Heart right ventricle (tissue), 16 donors: ENCODE measurements at regions not wholly inside any gene's neighbourhood (a gene's known extent, or its start where the extent isn't known, plus 50 kb on each side); places are given as distances from the start of the nearest gene placed in this dataset.

Source experiments
- ATAC-seq, 8 donors: fragments of 200-7000 bp; cut with Tn5 transposase; one replicate each; pipeline ENCODE4 v1.9.1; 2020; ENCODE audit warnings: mild to moderate bottlenecking in 8 of 8, moderate library complexity in 8 of 8, moderate number of reproducible peaks in 1 of 8
- DNase-seq, 2 donors: peaks; one replicate each; pipeline ENCODE4 v3.0.0-alpha.2; 2020
- H3K27ac ChIP-seq, 10 donors: fragments of 200-600 bp; sonication (generic) in 2 of 10; one replicate each; pipeline versions ENCODE4 v1.5.0 to v1.8.0; 2020 to 2022; ENCODE audit warnings: mild to moderate bottlenecking in 3 of 10
- H3K27me3 ChIP-seq, 7 donors: fragments of 200-600 bp; one replicate each; pipeline ENCODE4 v1.8.0; 2021 to 2022; ENCODE audit warnings: mild to moderate bottlenecking in 2 of 7
- H3K36me3 ChIP-seq, 9 donors: fragments of 200-600 bp; sonication (generic) in 1 of 9; one replicate each; pipeline versions ENCODE4 v1.5.0 to v1.8.0; 2020 to 2022; ENCODE audit warnings: mild to moderate bottlenecking in 2 of 9
- H3K4me1 ChIP-seq, 9 donors: fragments of 200-600 bp; sonication (generic) in 1 of 9; one replicate each; pipeline versions ENCODE4 v1.5.0 to v1.8.0; 2020 to 2022; ENCODE audit warnings: mild to moderate bottlenecking in 4 of 9
- H3K4me3 ChIP-seq, 10 donors: fragments of 200-600 bp; sonication (generic) in 2 of 10; one replicate each; pipeline versions ENCODE4 v1.5.0 to v1.8.0; 2020 to 2022; ENCODE audit warnings: mild to moderate bottlenecking in 7 of 10, moderate library complexity in 2 of 10
- H3K9me3 ChIP-seq, 11 donors: fragments of 200-600 bp in 10 of 11; sonication (generic) in 2 of 11; one replicate each; pipeline versions ENCODE4 v1.5.0 to v1.8.0; 2013 to 2022; ENCODE audit warnings: mild to moderate bottlenecking in 2 of 11, control low read depth in 1 of 11, moderate library complexity in 1 of 11
- WGBS, 2 donors: extraction: QIAGEN DNeasy Blood & Tissue Kit; methylation state at CpG; one replicate each; pipeline ENCODE4 v1.1.7; 2013; ENCODE audit warnings: inconsistent platforms in 1 of 2; 5-methylcytosine and 5-hydroxymethylcytosine counted together
- intact Hi-C, 10 donors: fragments of 100-400 bp; cut with DNase I; formaldehyde crosslinking; loops; one replicate each; pipeline versions ENCODE4 v1.11.1 to v1.14.2; 2022
- TF ChIP-seq, protein P1 (sequence below), 9 donors: fragments of 200-600 bp; sonication (generic) in 2 of 9; IDR thresholded peaks; one replicate each; pipeline versions ENCODE4 v1.5.0 to v1.8.0; 2021 to 2022; ENCODE audit warnings: antibody characterized with exemption in 9 of 9, mild to moderate bottlenecking in 5 of 9, moderate library complexity in 1 of 9
- donor health status: Arrhythmogenic right ventricular cardiomyopathy.
- donor health status: ischemic (EF 13 %, LVEDD 7.1; RV severe dilation, severe dysfunction).
- donor health status: healthy with polysubstance abuse.
- donor health status: DM: no; HTN: yes; CAD: no.
- donor health status: DM: no; HTN: no; CAD: no.
- donor health status: ischemic (EF 25% LVEDD 6.9; RV normal size, moderate dysfunction).
- donor health status: ischemic (EF 25% LVEDD 5.7; RV mildly dilated, moderate dysfunction).
- donor health status: healthy.
- donor health status: DM: yes; HTN: yes; CAD: no.
- donor health status: Ischemic cardiomyopathy.
- donor health status: ischemic (EF 35%, LVEDD 5.7; RV mildly dilated, moderate dysfunction).
- donor health status: nonischemic (EF 11% LVEDD 7.7; RV severe dilation, severe dysfunction).
- donor health status: DM: yes; HTN: yes; CAD: no.
- donor health status: PGD.
- donor health status: ischemic (EF 29% LVEDD 5.4; RV normal size, mild dysfunction).
- donor health status: nonischemic (EF 23%, LVEDD 6.1; RV moderate dilation, normal function).

DNA sequence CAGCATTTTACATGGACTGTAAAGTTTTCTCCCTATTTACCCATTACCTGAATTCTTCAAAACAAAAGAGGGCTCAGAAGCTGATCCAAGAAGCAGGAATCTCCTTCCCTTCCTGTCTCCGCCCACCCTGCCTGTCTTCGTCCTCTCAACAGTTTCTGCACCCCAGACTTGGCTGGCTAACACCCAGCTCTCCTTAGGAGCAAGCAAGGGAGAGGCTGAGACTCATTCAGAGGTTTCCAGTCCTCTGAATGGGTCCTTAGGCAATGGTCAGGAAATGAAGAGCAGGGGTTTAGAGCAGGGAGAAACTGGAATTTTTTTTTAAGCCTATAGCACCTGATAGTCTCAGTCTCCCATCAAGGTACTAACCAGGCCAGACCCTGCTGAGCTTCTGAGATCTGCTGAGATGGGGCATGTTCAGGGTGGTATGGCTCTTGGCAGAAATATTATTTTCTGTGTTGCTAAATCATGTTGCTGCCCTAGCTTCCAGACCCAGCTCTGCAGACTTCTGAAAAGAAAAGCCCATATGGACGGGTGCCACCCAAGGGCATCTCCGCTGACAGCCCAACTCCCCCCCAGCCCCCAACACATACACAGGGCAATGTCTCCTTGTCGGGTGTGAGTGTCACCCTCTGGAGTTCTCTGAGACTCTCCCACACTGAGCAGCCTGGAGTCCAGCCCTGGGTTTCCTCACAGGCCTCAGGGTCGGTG, 74.6 kb upstream of the CD93 start:
- H3K4me3 ChIP-seq: no peak overlapping the region
- peak in 7 of 8 donors; percentile 18 to 36 (median 26) for ATAC-seq

DNA sequence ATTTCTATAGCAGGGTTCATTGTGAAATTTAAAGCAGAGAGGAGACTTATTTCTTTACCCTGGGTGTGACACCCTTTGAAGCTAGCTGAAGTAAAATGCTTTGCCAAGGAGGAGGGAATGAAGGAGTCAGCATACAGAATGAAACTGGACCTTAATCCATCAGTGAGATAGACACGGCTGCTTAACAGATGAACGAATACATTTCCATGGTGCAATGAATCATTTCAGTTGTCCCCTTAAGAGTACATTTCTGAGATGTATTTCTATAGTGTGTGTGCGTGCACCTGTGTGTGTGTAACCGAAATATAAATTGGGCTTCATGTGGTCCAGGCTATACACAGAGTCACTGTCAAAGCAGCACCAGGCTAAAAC, 73.8 kb upstream of the CD93 start:
- Histone ChIP-seq H3K27ac (peak overlapping the region in 9 of 10 donors; percentile 63 to 87 (median 72)), H3K36me3 (no peaks in the 10 kb centered on the region), H3K4me1 (peaks cover 14 to 81% (median 68%) of the 10 kb centered on the region in 9 donors), H3K9me3 (no peaks in the 10 kb centered on the region), H3K4me3 (no peak overlapping the region), H3K27me3 (no peaks in the 10 kb centered on the region)
- 68 to 82% methylated on average over 4 of the region's 4 CpGs for WGBS, 2 donors
- intact Hi-C loops: loop anchor here in 4 of 10 donors (1.0 to 10.0 kb wide), 4 partner anchors 11 to 195 kb away; partner anchors contain the start of gene NXT1 (in 1 of the 4)
- no peak for DNase-seq
- TF ChIP-seq, protein P1, sequence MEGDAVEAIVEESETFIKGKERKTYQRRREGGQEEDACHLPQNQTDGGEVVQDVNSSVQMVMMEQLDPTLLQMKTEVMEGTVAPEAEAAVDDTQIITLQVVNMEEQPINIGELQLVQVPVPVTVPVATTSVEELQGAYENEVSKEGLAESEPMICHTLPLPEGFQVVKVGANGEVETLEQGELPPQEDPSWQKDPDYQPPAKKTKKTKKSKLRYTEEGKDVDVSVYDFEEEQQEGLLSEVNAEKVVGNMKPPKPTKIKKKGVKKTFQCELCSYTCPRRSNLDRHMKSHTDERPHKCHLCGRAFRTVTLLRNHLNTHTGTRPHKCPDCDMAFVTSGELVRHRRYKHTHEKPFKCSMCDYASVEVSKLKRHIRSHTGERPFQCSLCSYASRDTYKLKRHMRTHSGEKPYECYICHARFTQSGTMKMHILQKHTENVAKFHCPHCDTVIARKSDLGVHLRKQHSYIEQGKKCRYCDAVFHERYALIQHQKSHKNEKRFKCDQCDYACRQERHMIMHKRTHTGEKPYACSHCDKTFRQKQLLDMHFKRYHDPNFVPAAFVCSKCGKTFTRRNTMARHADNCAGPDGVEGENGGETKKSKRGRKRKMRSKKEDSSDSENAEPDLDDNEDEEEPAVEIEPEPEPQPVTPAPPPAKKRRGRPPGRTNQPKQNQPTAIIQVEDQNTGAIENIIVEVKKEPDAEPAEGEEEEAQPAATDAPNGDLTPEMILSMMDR (IDR thresholded peaks at IDR 0.05): no peak
- no peak for ATAC-seq

More for the DNA sequence above, 74.6 kb upstream of the CD93 start:
- H3K4me1 ChIP-seq: peaks cover 14 to 80% (median 70%) of the 10 kb centered on the region in 9 donors
- DNase-seq: no peak
- 72 to 77% methylated on average over 6 of the region's 6 CpGs for WGBS, 2 donors
- intact Hi-C loops: loop anchor here in 3 of 10 donors (5.0 to 10.0 kb wide), 3 partner anchors 78 to 194 kb away; partner anchors contain the start of gene NXT1 (in 1 of the 3)
- H3K27me3 ChIP-seq: no peaks in the 10 kb centered on the region
- TF ChIP-seq, protein P1 (IDR thresholded peaks at IDR 0.05): no peak
- H3K36me3 ChIP-seq: no peaks in the 10 kb centered on the region
- no peaks in the 10 kb centered on the region for H3K9me3 ChIP-seq
- peak overlapping the region; percentile 24 to 87 (median 69) for H3K27ac ChIP-seq

- Histone ChIP-seq H3K4me3 (no peak overlapping the region), H3K36me3 (no peaks in the 10 kb centered on the region), H3K9me3 (no peaks in the 10 kb centered on the region), H3K27me3 (no peaks in the 10 kb centered on the region), H3K27ac (peak overlapping the region; percentile 47 to 87 (median 72)), H3K4me1 (peaks cover 14 to 86% (median 64%) of the 10 kb centered on the region in 9 donors)
- DNase-seq: peak in 1 of 2 donors; percentile 36
- 70 to 73% methylated on average over 3 of the region's 3 CpGs for WGBS, 2 donors
- TF ChIP-seq, protein P1 (IDR thresholded peaks at IDR 0.05): no peak
- peak in 6 of 8 donors; percentile 19 to 41 (median 24) for ATAC-seq
- intact Hi-C loops: loop anchor here in 1 of 10 donors (1.0 kb wide), 1 partner anchor 10 kb away; no protein-coding TSS in a partner anchor
Measured at GRCh38 chr20:23159256-23159946, 73.3 kb upstream of the CD93 start.

DNA sequence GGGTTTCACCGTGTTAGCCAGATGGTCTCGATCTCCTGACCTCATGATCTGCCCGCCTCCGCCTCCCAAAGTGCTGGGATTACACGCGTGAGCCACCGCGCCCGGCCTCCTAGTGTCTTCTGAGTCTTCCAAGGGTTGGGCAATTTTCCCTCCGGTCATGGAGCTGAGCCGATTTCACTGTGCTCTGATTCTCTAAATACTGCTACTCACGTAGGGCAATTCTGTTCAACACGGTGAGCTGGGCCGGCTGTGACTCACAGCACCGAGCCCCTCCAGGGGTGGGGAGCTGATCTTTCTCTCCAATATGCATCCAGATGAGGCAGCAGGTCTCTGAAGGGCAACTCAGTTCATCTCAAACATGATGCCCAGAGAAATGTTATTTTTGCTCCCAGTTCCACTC, 71.6 kb upstream of the CD93 start:
- H3K4me1 ChIP-seq: peaks cover 20 to 97% (median 63%) of the 10 kb centered on the region in 9 donors
- H3K27me3 ChIP-seq: no peaks in the 10 kb centered on the region
- TF ChIP-seq, protein P1 (IDR thresholded peaks at IDR 0.05): no peak
- peak overlapping the region in 3 of 10 donors; percentile 72 to 87 (median 79) for H3K27ac ChIP-seq
- no peaks in the 10 kb centered on the region for H3K36me3 ChIP-seq
- no peak for ATAC-seq
- intact Hi-C loops: no loop called here
- DNase-seq: no peak
- 93 to 96% methylated on average over 15 of the region's 15 CpGs for WGBS, 2 donors
- H3K4me3 ChIP-seq: no peak overlapping the region
- H3K9me3 ChIP-seq: no peaks in the 10 kb centered on the region
